ENCODE measurements at regions not wholly inside any gene's neighbourhood (a gene's known extent, or its start where the extent isn't known, plus 50 kb on each side); places are given as distances from the start of the nearest gene placed in this dataset.
"Not testable (repeated sequence)": the region's sequence is repeated elsewhere in the genome, so short reads cannot be mapped to it uniquely, and the experiment has no call there.

GRCh38 chr21:13893025-13893424 lies 283.4 kb downstream of the POTED start:
- H3K27ac ChIP-seq (ENCODE audit: low read depth, low read length); CTCF ChIA-PET; H3K27me3 ChIP-seq (ENCODE audit: control insufficient read depth, insufficient read depth, low read length); POLR2A ChIA-PET; H3K4me3 ChIP-seq (ENCODE audit: low read depth, low read length); DNase-seq (ENCODE audit: low read depth, low spot score): not testable (repeated sequence)
- H3K9me3 ChIP-seq (ENCODE audit: control insufficient read depth, insufficient read depth, low read length): peaks cover 11% of the 10 kb centered on the region; the same call in 1 of the 2 replicates

GRCh38 chr21:13892146-13892751 lies 282.7 kb downstream of the POTED start:
- H3K9me3 ChIP-seq (ENCODE audit: control insufficient read depth, insufficient read depth, low read length): peaks cover 11% of the 10 kb centered on the region; the same call in 1 of the 2 replicates
- H3K4me3 ChIP-seq (ENCODE audit: low read depth, low read length); DNase-seq (ENCODE audit: low read depth, low spot score); POLR2A ChIA-PET; H3K27me3 ChIP-seq (ENCODE audit: control insufficient read depth, insufficient read depth, low read length); H3K27ac ChIP-seq (ENCODE audit: low read depth, low read length); CTCF ChIA-PET: not testable (repeated sequence)

- POLR2A ChIA-PET; H3K27ac ChIP-seq (ENCODE audit: low read depth, low read length); CTCF ChIA-PET: not testable (repeated sequence)
Observed at GRCh38 chr21:13889176-13889575, 279.6 kb downstream of the POTED start.

GRCh38 chr21:13883641-13884395 lies 274.2 kb downstream of the POTED start:
- POLR2A ChIA-PET: not testable (repeated sequence)

More at GRCh38 chr21:13889176-13889575, 279.6 kb downstream of the POTED start:
- not testable (repeated sequence) for H3K4me3 ChIP-seq (ENCODE audit: low read depth, low read length); H3K27me3 ChIP-seq (ENCODE audit: control insufficient read depth, insufficient read depth, low read length); DNase-seq (ENCODE audit: low read depth, low spot score)
- H3K9me3 ChIP-seq (ENCODE audit: control insufficient read depth, insufficient read depth, low read length): peaks cover 11% of the 10 kb centered on the region; the same call in 1 of the 2 replicates

GRCh38 chr21:13877503-13877902 lies 267.9 kb downstream of the POTED start:
- H3K4me3 ChIP-seq (ENCODE audit: low read depth, low read length); POLR2A ChIA-PET; H3K27ac ChIP-seq (ENCODE audit: low read depth, low read length); DNase-seq (ENCODE audit: low read depth, low spot score); H3K27me3 ChIP-seq (ENCODE audit: control insufficient read depth, insufficient read depth, low read length); CTCF ChIA-PET: not testable (repeated sequence)
- H3K9me3 ChIP-seq (ENCODE audit: control insufficient read depth, insufficient read depth, low read length): peaks cover 13% of the 10 kb centered on the region

More at GRCh38 chr21:13883641-13884395, 274.2 kb downstream of the POTED start:
- DNase-seq (ENCODE audit: low read depth, low spot score); H3K4me3 ChIP-seq (ENCODE audit: low read depth, low read length); CTCF ChIA-PET; H3K27ac ChIP-seq (ENCODE audit: low read depth, low read length); H3K27me3 ChIP-seq (ENCODE audit: control insufficient read depth, insufficient read depth, low read length): not testable (repeated sequence)
- peaks cover 12% of the 10 kb centered on the region for H3K9me3 ChIP-seq (ENCODE audit: control insufficient read depth, insufficient read depth, low read length)

GRCh38 chr21:13876999-13877398 lies 267.4 kb downstream of the POTED start:
- peaks cover 11% of the 10 kb centered on the region for H3K9me3 ChIP-seq (ENCODE audit: control insufficient read depth, insufficient read depth, low read length)
- CTCF ChIA-PET; H3K27me3 ChIP-seq (ENCODE audit: control insufficient read depth, insufficient read depth, low read length); POLR2A ChIA-PET; DNase-seq (ENCODE audit: low read depth, low spot score); H3K27ac ChIP-seq (ENCODE audit: low read depth, low read length); H3K4me3 ChIP-seq (ENCODE audit: low read depth, low read length): not testable (repeated sequence)

- H3K27ac ChIP-seq (ENCODE audit: low read depth, low read length); DNase-seq (ENCODE audit: low read depth, low spot score); POLR2A ChIA-PET; H3K27me3 ChIP-seq (ENCODE audit: control insufficient read depth, insufficient read depth, low read length); CTCF ChIA-PET; H3K4me3 ChIP-seq (ENCODE audit: low read depth, low read length): not testable (repeated sequence)
- peaks cover 16% of the 10 kb centered on the region for H3K9me3 ChIP-seq (ENCODE audit: control insufficient read depth, insufficient read depth, low read length)
Observed at GRCh38 chr21:13874001-13874400, 264.4 kb downstream of the POTED start.

GRCh38 chr21:13854638-13855037 lies 245.1 kb downstream of the POTED start:
- Histone ChIP-seq H3K27me3 (ENCODE audit: control insufficient read depth, insufficient read depth, low read length) (no peaks in the 10 kb centered on the region), H3K9me3 (ENCODE audit: control insufficient read depth, insufficient read depth, low read length) (peaks cover 40% of the 10 kb centered on the region), H3K27ac (ENCODE audit: low read depth, low read length) (no peak overlapping the region), H3K4me3 (ENCODE audit: low read depth, low read length) (no peak overlapping the region)
- CTCF ChIA-PET: no interaction called here
- POLR2A ChIA-PET: no interaction called here
- no peak for DNase-seq (ENCODE audit: low read depth, low spot score)
- TF ChIP-seq CTCF (IDR thresholded peaks at IDR 0.05; ENCODE audit: low read depth, low read length): no peak

GRCh38 chr21:13850808-13851207 lies 241.2 kb downstream of the POTED start:
- CTCF ChIA-PET; H3K27me3 ChIP-seq (ENCODE audit: control insufficient read depth, insufficient read depth, low read length); H3K4me3 ChIP-seq (ENCODE audit: low read depth, low read length); H3K27ac ChIP-seq (ENCODE audit: low read depth, low read length); POLR2A ChIA-PET; DNase-seq (ENCODE audit: low read depth, low spot score): not testable (repeated sequence)
- peaks cover 38% of the 10 kb centered on the region for H3K9me3 ChIP-seq (ENCODE audit: control insufficient read depth, insufficient read depth, low read length)

- H3K27ac ChIP-seq (ENCODE audit: low read depth, low read length); CTCF ChIA-PET; H3K27me3 ChIP-seq (ENCODE audit: control insufficient read depth, insufficient read depth, low read length); POLR2A ChIA-PET; H3K4me3 ChIP-seq (ENCODE audit: low read depth, low read length); DNase-seq (ENCODE audit: low read depth, low spot score): not testable (repeated sequence)
- peaks cover 35% of the 10 kb centered on the region for H3K9me3 ChIP-seq (ENCODE audit: control insufficient read depth, insufficient read depth, low read length)
Observed at GRCh38 chr21:13849489-13849888, 239.9 kb downstream of the POTED start.

GRCh38 chr21:13846718-13847117 lies 237.1 kb downstream of the POTED start:
- peaks cover 41% of the 10 kb centered on the region for H3K9me3 ChIP-seq (ENCODE audit: control insufficient read depth, insufficient read depth, low read length)
- H3K4me3 ChIP-seq (ENCODE audit: low read depth, low read length); H3K27ac ChIP-seq (ENCODE audit: low read depth, low read length); H3K27me3 ChIP-seq (ENCODE audit: control insufficient read depth, insufficient read depth, low read length); DNase-seq (ENCODE audit: low read depth, low spot score); POLR2A ChIA-PET; CTCF ChIA-PET: not testable (repeated sequence)

Data from AG04450 (cell line).